ENCODE measurements at regions not wholly inside any gene's neighbourhood (a gene's known extent, or its start where the extent isn't known, plus 50 kb on each side); places are given as distances from the start of the nearest gene placed in this dataset.

- Histone ChIP-seq H3K4me3 (no peak overlapping the region), H3K27ac (no peak overlapping the region), H3K9me3 (ENCODE audit: low read depth) (no peaks in the 10 kb centered on the region), H3K27me3 (no peaks in the 10 kb centered on the region), H3K4me1 (ENCODE audit: low read depth) (no peaks in the 10 kb centered on the region), H3K36me3 (no peaks in the 10 kb centered on the region)
- TF ChIP-seq CTCF (IDR thresholded peaks at IDR 0.05; ENCODE audit: low read depth, low read length), result no peak
- no peak for DNase-seq (ENCODE audit: low read depth in 1 of 2, low spot score in 1 of 2)
Measured at GRCh38 chr5:104444656-104445055, 882.1 kb upstream of the NUDT12 start.

- Histone ChIP-seq H3K36me3 (no peaks in the 10 kb centered on the region), H3K27me3 (no peaks in the 10 kb centered on the region), H3K4me1 (ENCODE audit: low read depth) (no peaks in the 10 kb centered on the region), H3K27ac (no peak overlapping the region), H3K4me3 (no peak overlapping the region), H3K9me3 (ENCODE audit: low read depth) (no peaks in the 10 kb centered on the region)
- TF ChIP-seq CTCF (IDR thresholded peaks at IDR 0.05; ENCODE audit: low read depth, low read length), result no peak
- no peak for DNase-seq (ENCODE audit: low read depth in 1 of 2, low spot score in 1 of 2)
Measured at GRCh38 chr5:104443706-104444105, 881.1 kb upstream of the NUDT12 start.

GRCh38 chr5:104431981-104432380 is 869.4 kb upstream of the NUDT12 start:
- H3K27me3 ChIP-seq, result no peaks in the 10 kb centered on the region
- H3K4me1 ChIP-seq (ENCODE audit: low read depth), result no peaks in the 10 kb centered on the region
- H3K27ac ChIP-seq, result no peak overlapping the region
- no peak for DNase-seq (ENCODE audit: low read depth in 1 of 2, low spot score in 1 of 2)
- no peaks in the 10 kb centered on the region for H3K36me3 ChIP-seq
- TF ChIP-seq CTCF (IDR thresholded peaks at IDR 0.05; ENCODE audit: low read depth, low read length), result no peak
- H3K9me3 ChIP-seq (ENCODE audit: low read depth), result no peaks in the 10 kb centered on the region
- H3K4me3 ChIP-seq, result no peak overlapping the region

- TF ChIP-seq CTCF (IDR thresholded peaks at IDR 0.05; ENCODE audit: low read depth, low read length), result no peak
- H3K4me1 ChIP-seq (ENCODE audit: low read depth), result no peaks in the 10 kb centered on the region
- H3K27ac ChIP-seq, result no peak overlapping the region
- H3K27me3 ChIP-seq, result no peaks in the 10 kb centered on the region
- H3K9me3 ChIP-seq (ENCODE audit: low read depth), result no peaks in the 10 kb centered on the region
- H3K36me3 ChIP-seq, result no peaks in the 10 kb centered on the region
- DNase-seq (ENCODE audit: low read depth in 1 of 2, low spot score in 1 of 2), result no peak
- H3K4me3 ChIP-seq, result no peak overlapping the region
Measured at GRCh38 chr5:104431002-104431620, 868.5 kb upstream of the NUDT12 start.

DNA sequence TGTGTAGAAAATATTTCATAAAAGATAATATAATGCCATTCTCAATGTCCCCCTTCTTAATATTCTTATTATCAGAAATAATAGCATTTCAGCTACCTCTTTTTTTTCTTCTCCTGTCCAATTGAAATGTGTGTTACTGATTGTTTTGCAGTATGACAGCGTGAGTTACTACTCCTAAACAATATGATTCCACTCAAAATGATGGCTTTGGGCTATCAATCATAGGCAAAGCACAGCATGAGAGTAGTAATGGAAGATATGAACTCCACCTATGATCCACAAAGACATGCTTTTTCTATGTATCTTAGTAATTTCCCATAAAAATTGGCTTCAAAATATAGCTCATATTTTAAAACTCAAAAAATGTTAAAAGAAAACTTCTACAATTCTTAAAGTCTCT is 867.3 kb upstream of the NUDT12 start:
- Histone ChIP-seq H3K4me1 (ENCODE audit: low read depth) (no peaks in the 10 kb centered on the region), H3K4me3 (no peak overlapping the region), H3K27ac (no peak overlapping the region), H3K9me3 (ENCODE audit: low read depth) (no peaks in the 10 kb centered on the region), H3K36me3 (no peaks in the 10 kb centered on the region), H3K27me3 (no peaks in the 10 kb centered on the region)
- no peak for DNase-seq (ENCODE audit: low read depth in 1 of 2, low spot score in 1 of 2)
- TF ChIP-seq CTCF (IDR thresholded peaks at IDR 0.05; ENCODE audit: low read depth, low read length), result no peak

GRCh38 chr5:104421431-104421830 is 858.8 kb upstream of the NUDT12 start:
- TF ChIP-seq CTCF (IDR thresholded peaks at IDR 0.05; ENCODE audit: low read depth, low read length), result no peak
- no peaks in the 10 kb centered on the region for H3K27me3 ChIP-seq
- H3K36me3 ChIP-seq, result no peaks in the 10 kb centered on the region
- no peak for DNase-seq (ENCODE audit: low read depth in 1 of 2, low spot score in 1 of 2)
- H3K4me3 ChIP-seq, result no peak overlapping the region
- H3K27ac ChIP-seq, result no peak overlapping the region
- no peaks in the 10 kb centered on the region for H3K9me3 ChIP-seq (ENCODE audit: low read depth)
- no peaks in the 10 kb centered on the region for H3K4me1 ChIP-seq (ENCODE audit: low read depth)
